Fibroblast of the conjunctiva (primary cell): ENCODE measurements at regions not wholly inside any gene's neighbourhood (a gene's known extent, or its start where the extent isn't known, plus 50 kb on each side); places are given as distances from the start of the nearest gene placed in this dataset.
A peak's percentile ranks its signal among the peaks of the same experiment; 100 is the strongest.
"Not testable (repeated sequence)": the region's sequence is repeated elsewhere in the genome, so short reads cannot be mapped to it uniquely, and the experiment has no call there.

Experiments used
- DNase-seq: peaks from one replicate; pipeline ENCODE4 v3.0.0-alpha.2; 2010; ENCODE audit warnings: low read depth

DNA sequence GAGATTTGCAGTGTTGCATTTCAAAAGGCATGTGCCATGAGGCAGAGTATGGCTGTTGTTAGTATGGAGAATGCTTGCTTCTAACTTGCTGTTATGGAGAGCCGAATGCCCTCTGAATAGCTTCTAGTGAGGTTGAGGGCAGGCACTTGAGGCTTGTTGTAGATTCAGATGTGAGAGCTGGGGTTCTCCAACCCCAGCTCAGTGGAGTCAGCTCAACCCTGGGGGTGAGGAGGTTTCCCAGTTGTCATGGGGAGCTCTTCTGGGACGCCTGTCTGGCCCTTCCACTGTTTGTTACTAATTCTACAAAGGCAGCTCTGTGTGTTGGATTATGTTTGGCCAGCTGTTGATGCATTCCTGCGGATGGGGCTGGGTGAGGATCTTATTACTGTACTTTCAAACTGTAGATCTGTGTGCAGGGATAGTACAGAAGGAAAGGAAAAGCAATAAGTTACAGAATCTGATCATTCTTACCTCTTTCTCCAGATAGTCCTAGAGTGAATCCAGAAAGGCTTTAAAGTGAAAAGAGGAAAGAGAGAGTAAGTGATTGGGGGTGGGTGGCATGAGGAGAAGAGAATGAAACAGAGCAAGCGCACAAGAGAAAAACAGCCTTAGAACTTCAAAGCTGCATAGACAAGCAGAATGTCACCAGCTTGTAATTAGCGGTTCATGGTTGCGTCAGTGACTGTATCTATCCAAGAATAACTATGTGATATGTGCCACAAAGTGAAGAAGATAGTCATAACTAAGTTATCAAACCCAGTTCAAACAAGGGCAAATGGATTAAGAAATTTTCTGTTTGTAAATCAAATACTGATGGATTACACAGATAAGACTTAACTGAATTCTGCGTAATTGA, 148.7 kb downstream of the PRL start:
- peak; percentile 39 for DNase-seq

DNA sequence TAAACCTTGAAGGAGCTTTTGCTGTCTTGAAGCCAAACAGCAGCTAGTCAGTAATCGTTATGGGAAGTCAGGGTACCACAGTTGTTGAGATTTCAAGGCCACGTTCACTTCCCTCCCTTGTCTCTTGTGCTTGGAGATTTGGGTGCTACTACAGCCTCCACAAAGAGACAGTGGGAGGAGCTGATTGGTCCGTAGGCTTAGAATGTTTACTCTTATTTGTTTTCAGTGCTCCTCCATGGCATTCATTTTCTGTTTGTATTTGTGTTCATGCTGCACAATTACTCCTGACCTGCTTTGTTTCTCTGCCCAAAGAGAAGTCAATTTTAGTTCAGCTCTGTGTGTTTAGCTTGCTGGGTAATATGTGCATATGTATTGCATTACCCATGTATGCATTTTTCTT, 147.7 kb downstream of the PRL start:
- no peak for DNase-seq

DNA sequence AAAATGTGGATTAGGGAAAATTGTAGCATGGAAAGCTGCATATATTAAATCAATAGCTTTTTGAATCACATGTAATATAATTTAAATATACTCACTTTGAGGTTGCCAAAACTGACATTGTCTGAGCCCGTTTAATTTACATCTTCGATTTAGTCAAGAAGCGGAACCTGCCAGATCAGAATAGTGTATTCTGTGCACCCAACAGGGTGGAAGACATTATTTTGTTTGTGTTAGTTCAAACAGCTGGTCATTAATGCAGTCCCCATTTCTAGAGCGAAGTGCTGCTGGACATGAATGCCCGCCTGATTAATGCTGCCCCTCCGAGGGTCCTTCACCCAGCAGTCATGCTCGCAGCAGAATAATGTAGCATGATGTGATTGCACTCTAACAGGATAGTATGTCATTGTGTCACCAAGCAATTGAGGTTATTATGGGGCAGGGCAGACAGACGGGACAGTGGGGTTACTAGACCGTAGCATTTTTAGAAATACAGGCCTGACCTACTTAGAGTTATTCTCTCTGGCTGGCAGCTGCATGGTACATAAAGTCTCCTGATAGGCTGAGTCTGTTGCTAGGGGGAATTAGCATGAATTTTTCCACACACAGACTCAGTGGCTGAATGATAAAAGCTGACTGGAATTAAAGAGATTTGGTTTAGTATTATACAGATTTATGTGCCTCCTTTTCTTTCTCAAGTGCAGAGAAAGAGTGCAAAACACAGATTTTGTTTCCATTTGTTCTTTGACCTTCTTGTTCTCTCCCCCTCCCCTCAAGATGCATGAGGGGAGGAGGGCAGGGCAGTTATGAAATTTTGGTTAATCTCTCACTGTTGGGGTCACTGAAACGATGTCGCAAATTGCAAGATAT, 147.1 kb downstream of the PRL start:
- DNase-seq, result no peak

DNA sequence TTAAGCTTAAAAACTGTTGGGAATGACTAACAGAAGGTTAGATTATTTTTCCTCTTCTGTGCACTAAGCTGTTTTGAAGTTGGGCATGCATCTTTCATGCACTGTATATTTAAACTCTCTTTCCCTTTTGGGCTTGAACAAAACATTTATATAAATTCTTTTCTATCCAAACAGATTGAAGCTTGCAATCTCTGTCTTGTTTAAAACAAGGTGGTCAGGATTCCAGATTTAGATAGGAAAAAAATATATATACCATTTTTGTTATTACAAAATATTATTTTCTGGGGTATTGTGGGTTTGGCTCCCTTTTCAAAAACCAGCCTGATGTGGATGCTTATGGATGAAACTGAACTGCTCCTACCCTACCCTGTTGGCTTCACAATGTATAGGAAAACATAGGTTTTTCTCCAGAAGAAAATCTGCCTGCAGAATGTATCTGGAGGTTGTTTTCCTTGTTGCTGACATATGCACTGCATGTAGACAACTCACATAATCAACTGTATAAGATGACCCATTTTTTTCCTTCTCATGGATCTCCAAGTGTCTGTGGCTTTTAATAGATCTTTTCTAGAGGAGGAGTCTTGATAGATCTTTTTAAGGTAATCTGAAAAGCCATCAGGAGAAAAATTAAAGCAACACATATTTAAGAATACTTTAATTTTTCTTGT, 146.3 kb downstream of the PRL start:
- no peak for DNase-seq

DNA sequence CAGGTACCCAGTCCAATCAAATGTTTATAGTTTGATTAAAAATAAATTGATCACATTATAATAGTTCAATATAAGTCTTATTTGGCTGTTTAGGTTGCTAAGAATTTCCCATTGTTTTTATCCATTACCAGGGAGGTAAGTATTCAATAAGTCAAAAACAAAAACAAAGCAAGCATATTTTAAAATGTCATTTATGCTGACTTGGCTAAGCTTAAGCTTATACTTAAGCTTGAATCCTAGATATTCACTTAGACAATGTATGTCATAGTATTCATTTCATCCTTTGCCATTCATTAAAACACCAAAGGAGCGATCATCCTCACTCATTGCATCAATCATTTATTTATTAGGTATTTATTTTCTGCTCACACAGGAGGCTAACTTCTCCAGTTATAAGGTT, 144.9 kb downstream of the PRL start:
- DNase-seq, result no peak

DNA sequence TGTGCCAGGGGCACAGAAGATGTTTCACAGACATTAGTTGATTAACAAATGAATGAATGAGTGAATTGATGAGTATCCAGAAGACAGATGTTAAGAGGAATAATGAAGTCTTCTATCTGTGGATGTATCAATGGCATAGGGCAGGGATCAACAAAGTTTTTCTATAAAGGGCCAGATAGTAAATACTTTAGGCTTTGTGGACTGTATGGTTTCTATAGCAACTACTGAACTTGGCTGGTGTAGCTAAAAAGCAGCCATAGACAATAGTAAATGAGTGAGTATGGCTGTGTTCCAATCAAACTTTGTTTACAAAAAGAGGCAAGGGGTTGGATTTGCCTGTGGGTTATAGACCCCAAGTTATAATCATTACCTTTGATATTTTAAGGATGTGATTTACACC, 144.0 kb downstream of the PRL start:
- no peak for DNase-seq

DNA sequence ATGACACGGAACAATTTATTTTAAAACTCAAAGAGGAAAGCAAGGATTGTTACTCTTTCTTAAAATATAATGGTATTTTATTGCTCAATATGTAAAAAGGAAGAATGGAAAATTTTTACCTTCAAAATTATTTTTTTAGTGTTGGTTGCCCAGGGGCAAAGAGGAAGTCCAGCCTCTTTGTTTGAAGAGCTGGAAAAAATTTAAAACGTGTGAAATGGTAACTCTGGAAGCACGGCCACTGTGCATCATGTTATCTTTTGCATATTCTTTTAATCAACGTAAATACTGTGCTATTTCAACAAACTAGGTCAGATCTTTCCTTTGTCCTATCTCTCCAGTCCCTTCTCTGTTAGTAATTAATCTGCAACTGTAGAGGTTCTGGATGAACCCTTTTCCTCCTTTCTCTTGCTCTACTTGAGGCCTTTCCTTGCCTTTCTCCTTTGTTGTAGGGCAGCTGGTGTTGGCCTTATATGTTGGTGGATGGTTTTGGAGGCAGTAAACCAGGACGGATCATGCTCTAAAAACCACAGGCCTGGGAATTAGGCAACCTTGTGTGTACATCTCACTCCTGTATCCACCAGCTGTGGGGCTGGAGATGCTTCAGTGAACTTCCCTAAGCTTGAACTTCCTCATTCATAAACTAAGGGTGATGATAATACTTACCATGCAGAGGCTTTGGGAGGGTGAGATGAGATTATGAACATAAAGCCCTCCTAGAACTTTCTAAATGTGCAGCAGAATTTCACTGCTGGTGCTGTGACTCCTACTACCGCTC, 143.3 kb downstream of the PRL start:
- DNase-seq, result no peak

DNA sequence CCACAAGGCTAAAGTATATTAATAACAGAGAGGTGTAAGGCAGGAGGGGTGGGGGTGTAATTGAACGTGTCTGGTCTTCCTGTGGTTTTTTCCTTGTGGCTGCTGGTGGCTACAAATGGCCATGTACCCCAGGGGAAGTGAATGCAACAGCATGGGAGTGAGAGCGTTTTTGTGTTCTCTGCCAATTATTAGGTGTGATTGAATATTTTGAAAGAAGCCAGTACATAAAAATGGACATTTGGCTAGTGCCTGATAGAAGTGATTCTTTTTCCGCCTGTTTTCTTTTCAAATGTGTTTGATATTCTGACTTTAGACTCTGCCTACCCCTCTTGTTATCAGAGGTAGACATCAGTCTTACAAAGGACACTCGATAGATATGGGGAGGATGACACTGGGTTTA, 141.3 kb downstream of the PRL start:
- DNase-seq, result no peak

DNA sequence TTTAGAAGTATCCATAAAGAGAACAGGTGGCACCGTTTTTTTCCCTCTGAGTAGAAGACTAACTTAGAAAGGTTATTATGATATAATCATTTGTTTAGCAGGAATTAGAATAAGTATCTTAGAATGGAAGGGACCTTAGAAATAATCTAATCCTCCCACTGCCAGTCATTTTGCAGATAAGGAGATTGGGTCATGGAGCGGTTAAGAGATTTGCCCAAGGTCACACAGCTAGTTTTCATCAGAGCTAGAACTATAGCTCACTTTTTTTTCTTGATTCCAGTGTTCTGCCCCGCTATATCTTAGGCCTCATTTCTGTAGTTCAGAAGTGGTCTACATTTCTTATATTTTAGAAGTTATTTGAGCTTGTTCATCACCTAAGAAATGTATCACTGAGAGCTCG, 139.6 kb downstream of the PRL start:
- DNase-seq, result no peak

DNA sequence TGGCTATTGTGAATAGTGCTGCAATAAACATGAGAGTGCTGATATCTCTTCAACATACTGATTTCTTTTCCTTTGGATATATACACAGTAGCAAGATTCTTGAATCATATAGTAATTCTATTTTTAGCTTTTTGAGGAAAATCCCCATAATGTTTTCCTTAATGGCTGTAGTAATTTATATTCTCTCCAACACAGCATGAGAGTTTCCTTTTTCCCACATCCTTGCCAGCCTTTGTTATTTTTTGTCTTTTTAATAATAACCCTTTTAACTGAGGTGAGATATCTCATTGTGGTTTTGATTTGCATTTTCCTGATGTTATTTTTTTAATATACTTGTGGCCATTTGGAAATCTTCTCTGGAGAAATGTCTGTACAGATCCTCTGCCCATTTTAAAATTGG, 132.6 kb downstream of the PRL start:
- no peak for DNase-seq

DNA sequence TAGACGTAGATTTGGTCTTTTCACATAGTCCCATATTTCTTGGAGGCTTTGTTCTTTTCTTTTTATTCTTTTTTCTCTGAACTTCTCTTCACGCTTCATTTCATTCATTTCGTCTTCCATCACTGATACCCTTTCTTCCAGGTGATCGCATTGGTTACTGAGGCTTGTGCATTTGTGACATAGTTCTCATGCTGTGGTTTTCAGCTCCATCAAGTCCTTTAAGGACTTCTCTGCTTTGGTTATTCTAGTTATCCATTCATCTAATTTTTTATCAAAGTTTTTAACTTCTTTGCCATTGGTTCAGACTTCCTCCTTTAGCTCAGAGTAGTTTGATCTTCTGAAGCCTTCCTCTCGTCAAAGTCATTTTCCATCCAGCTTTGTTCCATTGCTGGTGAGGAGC, 125.8 kb downstream of the PRL start:
- DNase-seq, result not testable (repeated sequence)

DNA sequence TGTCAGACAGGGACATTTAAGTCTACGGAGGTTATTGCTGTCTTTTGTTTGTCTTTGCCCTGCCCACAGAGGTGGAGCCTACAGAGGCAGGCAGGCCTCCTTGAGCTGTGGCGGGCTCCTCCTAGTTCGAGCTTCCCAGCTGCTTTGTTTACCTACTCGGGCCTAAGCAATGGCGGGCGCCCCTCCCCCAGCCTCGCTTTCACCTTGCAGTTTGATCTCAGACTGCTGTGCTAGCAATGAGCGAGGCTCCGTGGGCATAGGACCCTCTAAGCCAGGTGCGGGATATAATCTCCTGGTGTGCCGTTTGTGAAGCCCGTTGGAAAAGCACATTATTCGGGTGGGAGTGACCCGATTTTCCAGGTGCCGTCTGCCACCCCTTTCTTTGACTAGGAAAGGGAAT, 125.0 kb downstream of the PRL start:
- DNase-seq, result not testable (repeated sequence)

DNA sequence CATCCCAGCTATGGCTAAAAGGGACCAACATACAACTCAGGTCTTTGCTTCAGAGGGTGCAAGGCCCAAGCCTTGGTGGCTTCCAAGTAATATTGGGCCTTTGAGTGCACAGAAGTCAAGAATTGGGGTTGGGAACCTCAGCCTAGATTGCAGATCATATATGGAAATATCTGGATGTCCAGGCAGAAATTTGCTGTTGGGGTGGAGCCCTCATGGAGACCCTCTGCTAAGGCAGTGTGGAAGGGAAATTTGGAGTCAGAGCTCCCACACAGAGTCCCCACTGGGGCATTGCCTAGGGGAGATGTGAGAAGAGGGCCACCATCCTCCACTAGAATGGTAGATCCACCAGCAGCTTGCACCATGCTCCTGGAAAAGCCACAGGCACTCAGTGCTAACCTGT, 123.5 kb downstream of the PRL start:
- no peak for DNase-seq

DNA sequence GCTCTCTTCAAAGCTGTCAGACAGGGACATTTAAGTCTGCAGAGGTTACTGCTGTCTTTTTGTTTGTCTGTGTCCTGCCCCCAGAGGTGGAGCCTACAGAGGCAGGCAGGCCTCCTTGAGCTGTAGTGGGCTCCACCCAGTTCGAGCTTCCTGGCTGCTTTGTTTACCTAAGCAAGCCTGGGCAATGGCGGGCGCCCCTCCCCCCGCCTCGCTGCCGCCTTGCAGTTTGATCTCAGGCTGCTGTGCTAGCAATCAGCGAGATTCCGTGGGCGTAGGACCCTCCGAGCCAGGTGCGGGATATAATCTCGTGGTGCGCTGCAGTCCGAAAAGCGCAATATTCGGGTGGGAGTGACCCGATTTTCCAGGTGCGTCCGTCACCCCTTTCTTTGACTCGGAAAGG, 116.6 kb downstream of the PRL start:
- DNase-seq, result not testable (repeated sequence)

DNA sequence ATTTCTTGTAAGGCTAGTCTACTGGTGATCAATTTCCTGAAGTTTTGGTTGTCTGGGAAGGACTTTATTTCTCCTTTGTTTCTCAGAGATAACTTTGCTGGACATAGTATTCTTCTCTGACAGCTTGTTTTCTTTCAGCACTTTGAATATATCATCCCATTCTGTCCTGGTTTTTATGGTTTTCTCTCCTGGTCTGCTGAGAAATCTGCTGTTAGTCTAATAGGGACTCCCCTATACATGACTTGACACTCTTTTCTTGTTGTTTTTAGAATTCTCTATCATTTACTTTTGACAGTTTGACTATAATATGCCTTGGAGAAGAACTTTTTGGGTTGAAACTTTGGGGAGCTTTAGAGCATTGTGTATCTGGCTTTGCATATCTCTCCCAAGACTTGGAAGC, 112.5 kb downstream of the PRL start:
- DNase-seq, result no peak

DNA sequence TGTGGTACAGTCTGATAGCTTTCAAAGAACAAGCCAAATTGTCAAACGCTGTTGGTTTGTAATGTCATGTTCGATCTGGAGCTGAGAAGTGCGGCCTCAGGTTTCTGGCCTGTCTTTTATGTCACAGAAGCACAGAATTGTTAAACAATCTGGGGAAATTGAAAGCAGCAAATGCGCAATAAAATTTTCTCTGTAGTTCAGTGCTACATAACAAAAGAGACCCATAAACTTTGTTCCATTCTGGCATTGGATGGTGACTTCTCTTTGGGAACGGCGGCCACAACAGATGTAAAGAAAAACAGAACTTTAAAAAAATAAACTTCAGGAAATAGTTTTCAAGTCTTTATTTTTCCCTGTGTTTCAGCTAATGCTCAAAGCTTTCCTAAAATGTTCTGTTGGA, 106.9 kb downstream of the PRL start:
- DNase-seq, result no peak

DNA sequence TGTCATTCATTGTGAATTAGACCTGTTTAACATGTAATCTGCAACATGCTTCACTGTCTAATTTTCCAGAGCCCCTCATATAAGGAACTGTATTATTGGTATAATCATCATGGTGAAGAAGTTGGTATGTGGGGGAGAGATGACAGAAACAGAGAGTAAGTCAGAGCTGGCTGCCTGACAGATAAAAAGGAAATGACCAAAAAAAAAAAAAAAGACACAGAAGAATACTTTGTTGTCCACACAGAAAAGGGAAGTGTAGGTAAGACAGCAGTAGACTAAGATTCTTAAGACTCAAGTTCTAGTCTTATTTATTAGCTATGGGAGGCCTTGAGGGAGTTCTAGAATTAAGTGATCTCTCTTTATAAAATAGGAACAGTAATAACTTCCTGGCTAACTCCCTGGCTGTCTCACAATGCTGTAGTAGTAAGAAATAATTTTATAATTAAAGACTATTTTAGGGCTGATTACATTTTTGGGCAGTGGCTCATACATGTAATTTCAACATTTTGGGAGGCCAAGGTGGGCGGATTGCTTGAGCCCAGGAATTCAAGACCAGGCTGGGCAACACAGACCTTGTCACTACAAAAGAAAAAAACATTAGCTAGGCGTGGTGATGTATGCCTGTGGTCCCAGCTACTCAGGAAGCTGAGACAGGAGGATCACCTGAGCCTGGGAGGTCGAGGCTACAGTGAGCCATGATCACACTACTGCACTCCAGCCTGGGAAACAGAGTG, 102.5 kb downstream of the PRL start:
- no peak for DNase-seq

DNA sequence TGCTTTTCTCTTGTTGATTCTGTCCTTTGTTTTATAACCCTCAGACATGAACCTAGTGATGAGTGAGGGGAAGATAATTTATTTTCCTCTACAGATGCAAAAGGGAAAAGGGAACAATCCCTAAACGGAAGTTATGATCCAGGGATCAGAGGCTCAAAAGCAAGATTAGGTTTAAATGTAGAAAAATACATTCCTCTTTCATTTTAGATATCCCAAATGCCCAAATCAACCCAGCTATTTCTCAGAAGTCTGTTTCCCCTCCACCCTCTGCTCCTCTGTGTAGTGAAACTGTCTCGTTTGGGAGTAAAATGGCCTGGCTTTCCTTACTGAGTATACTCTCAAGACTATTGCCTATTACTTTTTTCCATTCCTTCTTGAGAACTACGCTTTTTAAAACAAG, 97.1 kb downstream of the PRL start:
- no peak for DNase-seq

DNA sequence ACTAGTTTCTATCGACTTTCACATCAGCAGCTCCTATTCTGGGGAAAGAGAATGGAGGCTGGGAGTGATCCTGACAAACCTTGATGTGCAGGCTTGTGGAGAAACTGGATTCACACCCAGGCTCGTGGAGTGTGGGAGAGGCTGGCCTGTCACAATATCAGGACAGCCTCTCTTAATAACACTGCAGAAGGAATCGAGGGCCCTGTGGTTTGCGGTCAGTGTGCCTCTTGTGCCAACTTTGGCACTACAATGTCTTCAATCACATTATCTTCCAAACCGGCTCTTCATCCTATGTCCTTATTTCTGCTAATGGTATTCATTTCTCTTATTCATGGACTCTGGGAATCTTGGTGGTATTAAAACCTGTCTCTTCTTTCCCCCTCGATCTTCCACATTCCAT, 92.7 kb downstream of the PRL start:
- DNase-seq, result no peak

DNA sequence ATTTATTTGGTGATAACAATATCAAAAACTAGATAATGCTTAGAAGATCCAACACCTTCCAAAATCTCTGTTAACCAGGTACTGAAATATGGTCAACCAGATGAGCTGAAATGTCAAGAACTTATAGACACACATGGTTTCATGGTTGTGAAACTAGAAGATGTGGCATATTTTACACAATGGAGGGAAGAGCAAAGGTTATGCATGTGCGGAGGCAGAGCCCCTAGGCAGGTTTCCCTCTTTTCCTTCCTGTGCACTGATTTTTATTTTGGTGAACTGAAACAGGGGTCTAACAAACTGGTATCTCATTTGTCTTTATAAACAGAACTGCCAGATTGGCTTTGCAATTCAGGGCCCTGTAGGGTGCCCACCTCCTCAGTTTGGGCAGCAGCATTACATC, 91.6 kb downstream of the PRL start:
- no peak for DNase-seq

DNA sequence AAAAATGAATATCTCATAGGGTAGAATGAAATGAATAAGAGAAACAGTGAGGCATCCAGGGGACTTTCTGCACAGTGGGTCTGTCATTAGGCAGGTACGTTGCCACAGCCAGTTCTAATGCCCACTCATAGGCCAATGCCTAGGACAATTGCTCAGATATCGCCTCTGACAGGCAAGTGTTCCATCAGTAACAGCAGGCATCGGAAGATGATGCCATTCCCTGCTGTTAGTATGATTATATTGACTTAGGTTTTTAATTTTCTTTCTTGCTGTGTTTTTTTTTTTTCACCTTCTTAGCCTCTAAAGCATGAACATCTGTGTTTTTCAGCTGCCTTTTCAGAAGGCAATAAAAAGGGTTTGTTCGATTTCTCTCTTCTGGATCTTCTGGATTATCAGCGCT, 90.7 kb downstream of the PRL start:
- no peak for DNase-seq
